ENCODE measurements at regions not wholly inside any gene's neighbourhood (a gene's known extent, or its start where the extent isn't known, plus 50 kb on each side); places are given as distances from the start of the nearest gene placed in this dataset.
"Not testable (repeated sequence)": the region's sequence is repeated elsewhere in the genome, so short reads cannot be mapped to it uniquely, and the experiment has no call there.

DNA sequence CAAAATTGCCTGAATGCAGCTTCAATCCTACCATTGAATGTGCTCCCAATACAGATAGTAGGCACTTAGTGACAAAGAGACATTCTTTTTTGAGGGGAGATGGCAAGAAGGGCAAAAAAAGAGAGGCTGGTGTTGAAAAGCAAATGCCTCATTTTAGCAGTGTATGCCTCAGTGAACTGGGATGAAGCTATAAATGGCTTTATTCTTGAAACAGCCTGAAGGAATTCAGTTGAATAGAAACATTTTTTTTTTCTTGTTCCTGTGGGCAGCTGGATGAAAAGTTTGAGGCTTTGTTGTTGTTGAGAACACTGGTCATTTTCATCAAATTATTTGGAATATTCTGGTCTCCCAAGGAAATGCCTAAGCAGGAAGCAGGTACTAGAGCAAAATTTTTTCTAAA is 228.9 kb downstream of the RNF144A start:
- DNase-seq = no peak

DNA sequence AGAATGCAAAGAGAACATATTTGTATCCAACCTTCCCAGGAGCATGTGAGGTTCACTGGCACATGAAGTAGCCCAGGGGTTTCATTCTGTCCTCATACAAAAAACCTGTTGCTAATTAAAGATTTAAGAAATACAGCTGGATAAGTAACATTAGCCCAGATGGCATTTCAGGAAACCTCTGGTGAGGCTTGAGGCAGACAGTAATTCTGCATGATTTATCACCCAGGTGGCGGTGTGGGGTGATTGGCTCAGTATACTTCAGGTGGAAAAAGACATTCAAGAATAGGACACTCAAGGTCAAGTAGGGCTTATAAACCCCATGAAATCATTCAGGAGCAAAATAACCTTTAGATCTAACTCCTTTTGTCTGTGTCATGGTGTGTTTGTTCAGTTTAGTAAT is 237.4 kb downstream of the RNF144A start:
- DNase-seq = no peak

DNA sequence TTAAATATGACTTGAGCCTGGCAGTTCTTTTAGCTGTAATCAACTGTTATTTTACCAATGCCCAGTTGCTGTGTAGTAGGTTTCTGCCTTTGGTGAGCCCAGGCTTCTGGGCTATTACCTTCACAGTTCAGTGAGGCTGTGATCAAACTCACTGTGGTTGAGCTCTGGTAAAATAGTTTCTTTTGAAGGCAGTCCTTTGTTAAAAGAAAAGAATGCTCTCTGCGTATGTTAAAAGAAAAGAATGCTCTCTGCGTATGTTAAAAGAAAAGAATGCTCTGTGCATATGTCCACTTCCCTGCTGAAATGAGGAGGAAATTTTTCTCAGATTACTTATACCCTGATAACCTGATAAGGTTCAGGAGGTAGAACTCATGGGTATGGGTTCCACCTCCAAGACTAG is 244.3 kb downstream of the RNF144A start:
- no peak for DNase-seq

DNA sequence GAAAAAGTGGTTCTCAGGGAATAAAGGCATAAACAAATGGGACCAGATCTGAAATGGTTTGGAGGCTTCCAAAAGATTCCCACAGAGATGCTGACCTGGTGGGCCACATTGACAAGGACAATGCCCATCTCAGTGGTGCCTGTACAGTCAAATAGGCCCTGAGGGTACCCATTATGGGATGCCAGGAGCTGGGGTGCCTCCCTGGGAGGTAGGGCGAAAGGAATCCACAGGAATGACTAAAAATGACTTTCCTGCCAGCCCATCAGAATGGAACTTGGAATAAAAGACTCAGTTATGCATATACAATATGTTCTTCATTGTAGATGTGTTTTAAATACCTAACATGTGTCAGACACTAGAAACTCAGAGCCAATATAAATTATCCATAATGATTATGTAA is 248.5 kb downstream of the RNF144A start:
- no peak for DNase-seq

DNA sequence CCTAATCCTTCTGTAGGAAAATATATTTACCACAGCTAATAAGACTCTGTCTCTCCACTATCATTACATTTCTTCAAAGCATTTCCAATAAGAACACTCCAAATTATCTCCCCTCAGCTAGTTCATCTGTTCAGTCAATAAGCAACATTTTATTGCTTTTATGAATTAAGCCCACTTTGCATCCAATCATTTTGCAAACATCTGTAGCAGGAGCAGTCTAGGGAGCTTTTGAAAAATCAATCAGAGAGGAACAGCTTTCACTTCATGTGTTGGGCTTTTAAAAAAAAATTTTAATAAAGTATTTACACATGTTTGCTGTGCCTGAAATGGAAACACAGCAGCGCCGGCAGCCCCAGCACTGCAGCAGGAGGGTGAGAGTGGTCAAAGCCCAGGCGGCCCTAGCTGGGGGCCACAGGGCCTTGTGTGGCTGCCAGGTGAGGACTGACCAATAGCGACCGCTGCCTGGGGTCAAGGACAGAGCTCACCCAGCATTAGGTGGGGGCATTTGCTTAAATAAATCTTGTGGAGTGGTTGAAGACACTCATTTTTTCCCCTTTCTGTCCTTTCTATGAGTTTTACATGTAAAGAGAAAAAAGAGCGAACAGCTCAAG is 250.7 kb downstream of the RNF144A start:
- no peak for DNase-seq

DNA sequence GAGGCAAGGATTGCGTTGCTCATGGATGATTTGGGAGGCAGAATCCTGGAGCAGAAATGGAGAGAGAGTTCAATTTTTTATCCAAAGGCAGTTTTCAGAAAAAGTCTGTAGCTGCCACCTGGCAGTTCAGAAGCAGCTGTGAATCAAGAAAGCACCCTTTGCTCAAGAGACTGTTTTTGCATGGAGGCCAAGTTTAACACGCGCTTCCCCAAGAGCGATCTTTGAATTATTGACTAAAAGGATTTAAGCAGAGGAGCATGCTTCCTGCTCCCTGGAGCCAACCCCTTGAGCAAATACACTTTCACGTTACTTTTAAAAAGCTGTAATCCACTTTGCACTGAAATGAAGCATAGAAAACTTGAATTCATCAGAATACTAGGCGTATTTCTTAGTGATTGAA is 252.4 kb downstream of the RNF144A start:
- no peak for DNase-seq

DNA sequence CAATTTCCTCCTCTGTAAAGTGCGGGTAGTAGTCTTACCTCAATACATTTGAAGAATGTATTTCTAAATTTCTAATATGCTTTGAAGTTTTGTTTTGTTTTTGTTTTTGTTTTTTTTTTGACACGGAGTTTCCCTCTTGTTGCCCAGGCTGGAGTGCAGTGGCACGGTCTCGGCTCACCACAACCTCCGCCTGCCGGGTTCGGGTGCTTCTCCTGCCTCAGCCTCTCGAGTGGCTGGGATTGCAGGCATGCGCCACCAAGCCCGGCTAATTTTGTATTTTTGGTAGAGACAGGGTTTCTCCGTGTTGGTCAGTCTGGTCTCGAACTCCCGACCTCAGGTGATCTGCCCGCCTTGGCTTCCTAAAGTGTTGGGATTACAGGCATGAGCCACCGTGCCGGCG is 261.8 kb downstream of the RNF144A start:
- not testable (repeated sequence) for DNase-seq

DNA sequence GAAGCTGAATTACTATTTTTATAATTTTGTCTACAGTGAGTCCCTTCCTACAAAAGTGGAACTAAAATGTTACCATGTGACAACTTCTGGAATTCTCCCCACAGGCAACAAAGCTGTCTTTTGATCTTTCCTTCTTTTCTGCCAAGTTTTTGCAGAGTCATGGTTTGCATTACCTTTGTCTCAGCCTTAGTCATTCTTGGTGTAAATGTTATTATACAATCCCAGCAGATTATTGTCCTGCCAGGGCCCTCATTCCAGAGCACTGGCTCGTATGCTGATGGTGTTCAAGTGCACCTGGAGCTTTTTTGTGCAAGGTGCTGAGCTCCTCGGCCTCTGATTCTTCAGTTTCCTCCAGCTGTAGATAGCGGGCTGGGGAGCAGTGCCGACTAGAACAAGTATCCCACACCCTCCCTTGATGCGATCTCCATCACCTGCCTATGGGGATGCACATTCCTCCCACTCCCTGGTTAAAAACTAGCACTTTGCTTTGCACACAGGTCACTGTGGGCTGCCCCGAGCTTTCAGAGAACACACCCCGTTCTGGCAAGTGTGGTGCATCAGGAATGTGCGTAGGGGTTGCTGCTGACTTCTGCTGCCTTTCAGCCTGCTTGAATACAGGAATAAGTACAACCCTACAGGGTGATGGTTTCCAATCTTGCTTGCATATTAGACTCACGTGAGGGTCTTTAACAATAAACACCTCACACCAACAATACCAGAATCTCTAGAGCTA is 263.6 kb downstream of the RNF144A start:
- no peak for DNase-seq

DNA sequence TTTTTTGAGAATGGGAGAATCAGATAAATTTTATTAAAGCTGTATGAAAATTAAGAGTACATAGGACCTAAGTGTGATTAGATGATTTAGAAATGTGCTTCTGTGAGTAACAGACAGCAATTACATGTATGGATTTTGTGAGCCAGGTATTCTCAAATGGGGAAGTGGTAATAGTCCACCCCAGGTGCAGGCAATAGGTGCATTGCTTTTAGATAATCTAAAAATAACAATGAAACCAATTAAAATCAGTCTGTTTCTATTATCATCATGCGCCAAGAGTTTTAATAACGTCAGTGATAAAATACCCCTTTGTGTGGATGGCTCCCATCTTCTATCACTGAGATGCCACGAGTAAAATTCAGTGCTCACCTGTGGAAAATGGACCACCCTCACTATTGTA is 265.3 kb downstream of the RNF144A start:
- DNase-seq = no peak

DNA sequence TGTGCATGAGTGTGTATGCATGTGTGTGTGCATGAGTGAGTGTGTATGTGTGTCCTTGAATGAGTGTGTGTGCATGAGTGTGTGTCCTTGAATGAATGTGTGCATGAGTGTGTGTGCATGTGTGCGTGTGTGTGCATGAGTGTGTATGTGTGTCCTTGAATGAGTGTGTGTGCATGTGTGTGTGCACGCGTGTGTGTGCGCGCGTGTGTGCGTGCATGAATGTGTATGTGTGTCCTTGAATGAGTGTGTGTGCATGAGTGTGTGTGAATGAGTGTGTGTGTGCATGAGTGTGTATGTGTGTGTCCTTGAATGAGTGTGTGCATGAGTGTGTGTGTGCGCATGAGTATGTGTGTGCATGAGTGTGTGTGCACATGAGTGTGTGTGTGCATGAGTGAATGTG is 271.9 kb downstream of the RNF144A start:
- no peak for DNase-seq

DNA sequence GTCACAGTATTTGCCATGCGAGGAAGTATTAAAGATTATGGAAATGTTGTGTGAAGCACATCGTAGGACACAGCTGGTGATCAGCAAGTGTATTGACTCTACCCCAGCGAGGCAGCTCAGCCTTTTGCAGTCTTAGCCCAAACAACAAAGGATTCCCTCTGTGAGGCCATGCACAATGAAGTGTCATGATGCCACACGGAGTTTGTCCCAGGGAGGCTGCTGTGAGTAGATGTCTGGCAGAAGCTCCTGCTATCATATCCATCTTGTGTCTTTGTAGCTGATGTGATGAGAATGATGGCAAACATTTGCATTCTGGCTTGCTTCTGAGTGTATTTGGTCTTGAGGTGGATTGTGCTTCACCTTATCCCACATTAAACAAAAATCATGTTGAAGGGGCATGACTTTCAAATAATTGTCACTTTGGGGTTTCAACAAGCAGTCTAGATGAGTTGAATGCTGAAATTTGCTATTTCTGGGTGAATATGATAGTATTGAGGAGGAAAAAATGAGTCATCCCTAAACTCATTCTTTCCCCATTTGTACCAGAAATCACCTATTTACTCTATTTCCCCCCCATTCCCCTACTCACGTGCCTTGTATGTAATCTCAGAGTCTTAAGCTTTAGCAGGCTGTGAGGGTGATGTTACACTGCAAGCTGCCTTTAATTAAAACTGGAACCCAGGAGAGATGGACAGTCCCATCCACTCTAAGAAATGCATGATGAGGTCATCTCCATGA is 273.5 kb downstream of the RNF144A start:
- DNase-seq = no peak

DNA sequence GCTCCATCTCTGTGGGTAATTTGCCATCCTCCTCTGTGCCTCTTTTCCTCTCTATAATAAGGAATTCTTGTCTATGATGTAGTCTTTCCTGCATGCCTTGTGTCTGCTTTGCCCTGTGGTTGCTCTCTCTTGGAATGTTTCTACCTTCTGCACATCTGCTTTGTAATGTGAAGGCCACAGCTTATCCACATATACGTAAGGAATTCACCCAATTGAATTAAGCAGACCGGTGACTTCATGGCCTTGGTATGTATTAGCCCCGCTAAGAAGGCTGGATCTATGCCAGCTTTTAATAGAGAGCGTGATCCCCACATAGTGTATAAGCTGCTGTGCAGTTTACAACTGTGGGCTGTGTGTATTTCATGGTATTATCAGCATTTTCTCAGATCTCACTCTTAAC is 274.7 kb downstream of the RNF144A start:
- DNase-seq = no peak

DNA sequence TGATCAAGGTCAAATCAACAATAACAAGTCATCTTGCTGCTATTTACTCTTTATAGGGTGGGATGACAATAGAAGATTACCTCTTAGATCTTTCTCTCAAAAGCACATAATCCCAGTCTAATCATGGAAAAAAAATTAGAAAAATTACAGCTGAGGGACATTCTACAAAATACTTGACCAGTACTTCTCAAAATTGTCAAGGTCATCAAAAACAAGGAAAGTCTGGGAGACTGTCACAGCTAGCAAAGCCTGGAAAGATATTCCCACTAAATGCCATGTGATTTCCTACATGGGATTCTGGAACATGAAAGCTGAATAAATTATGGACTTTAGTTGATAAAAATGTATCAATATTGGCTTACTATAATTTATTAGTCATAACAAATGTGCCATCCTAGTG is 276.2 kb downstream of the RNF144A start:
- DNase-seq = no peak

DNA sequence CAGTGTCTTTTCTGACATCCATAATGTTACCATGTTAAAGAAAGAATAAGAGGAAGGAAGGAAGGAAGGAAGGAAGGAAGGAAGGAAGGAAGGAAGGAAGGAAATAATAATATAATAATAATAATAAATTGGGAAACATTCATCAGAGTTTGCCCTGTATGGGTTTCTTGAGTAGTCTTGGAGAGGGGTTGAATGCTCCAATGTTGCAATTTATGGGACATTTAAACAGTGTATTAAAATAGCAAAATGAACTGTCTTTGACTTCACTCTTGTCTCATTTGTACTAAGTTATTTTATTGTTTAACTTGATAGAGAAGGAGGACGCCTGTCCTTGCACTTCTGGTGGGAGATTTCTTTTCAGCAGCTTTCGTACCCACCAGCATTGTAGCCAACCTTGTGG is 277.7 kb downstream of the RNF144A start:
- no peak for DNase-seq

DNA sequence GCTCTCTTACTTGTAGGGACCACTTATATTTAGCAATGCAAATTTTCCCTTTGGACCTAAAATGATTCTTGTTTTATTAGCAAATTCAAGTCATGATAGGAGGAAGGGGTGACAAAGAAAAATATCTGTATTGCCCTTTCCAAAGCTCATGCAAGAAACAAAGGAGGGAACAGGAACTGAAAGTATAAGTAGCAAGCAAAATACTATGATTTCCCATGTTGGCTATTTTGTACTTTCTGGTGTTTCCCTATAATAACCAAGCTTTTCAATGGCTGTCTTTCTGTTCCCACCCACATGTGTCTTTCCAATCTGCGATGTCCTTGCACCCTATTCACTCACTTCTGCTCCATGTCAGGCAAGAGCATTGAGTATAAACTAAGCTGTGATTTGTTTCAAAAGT is 279.7 kb downstream of the RNF144A start:
- no peak for DNase-seq

DNA sequence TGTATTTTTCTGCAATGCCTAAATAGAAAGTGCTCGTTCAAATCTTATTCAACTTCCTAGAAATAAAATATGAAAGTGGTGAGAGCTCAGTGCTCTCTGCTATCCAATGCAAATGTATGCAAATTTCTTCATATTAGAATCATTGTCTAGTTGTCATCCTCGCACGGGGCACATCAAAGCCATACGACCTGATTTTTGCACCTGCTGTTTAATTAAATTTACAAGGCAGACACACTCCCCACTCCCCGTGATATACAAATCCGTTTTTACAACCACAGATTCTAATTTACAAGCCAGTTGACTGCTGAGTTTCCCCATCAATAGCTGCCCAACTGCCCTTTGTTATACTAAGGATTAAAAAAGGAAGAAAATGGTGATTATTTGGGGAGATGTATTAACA is 284.6 kb downstream of the RNF144A start:
- no peak for DNase-seq

DNA sequence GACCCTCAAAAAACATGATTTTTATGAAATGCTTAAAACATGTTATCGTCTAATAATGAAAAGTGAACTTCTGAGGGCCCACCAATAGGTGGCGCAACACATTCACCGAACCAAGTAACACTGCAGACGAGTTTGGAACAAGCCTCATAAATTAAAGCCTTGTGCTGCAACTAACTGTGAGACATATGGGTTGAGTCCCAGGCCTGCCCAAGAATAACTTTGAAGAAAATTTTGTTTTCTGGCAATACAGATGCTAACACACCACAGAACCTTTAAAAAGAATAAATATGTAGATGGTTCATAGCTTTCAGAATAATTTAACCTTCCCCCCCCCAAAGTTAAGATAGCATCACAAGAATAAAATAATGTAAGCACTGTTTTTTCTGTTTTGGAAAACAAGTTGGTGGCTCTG is 285.9 kb downstream of the RNF144A start:
- no peak for DNase-seq

DNA sequence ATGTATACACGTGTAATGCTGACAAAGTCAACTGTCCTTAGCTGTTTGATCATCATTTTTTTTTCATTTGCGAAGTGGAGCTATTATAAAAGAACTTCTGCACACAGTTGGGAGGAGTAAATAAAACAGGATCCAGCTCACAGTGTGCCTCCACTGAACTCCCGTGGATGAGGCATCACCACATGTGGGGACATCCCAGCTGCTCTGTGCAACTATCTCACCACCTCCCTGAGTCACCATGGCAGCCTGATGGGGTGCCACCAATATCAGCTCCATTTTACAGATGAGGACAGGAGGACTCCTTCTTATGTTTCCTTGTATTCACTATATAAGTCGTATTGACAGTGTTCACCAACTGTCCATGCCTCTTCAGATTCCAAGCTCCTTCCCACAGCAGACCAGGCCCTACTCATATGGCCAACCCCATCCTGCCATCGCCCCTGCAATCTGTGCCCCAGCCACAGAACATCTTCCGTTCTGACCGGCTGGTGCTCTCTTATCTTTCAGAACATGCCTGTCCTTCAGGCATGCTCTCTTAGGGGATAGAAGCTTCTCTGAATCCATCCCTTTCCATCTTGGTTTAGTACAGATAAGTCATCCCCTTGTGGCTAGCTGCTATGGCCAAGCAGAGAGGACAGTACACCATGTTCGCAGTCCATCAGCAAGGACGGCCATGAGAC is 288.1 kb downstream of the RNF144A start:
- no peak for DNase-seq

DNA sequence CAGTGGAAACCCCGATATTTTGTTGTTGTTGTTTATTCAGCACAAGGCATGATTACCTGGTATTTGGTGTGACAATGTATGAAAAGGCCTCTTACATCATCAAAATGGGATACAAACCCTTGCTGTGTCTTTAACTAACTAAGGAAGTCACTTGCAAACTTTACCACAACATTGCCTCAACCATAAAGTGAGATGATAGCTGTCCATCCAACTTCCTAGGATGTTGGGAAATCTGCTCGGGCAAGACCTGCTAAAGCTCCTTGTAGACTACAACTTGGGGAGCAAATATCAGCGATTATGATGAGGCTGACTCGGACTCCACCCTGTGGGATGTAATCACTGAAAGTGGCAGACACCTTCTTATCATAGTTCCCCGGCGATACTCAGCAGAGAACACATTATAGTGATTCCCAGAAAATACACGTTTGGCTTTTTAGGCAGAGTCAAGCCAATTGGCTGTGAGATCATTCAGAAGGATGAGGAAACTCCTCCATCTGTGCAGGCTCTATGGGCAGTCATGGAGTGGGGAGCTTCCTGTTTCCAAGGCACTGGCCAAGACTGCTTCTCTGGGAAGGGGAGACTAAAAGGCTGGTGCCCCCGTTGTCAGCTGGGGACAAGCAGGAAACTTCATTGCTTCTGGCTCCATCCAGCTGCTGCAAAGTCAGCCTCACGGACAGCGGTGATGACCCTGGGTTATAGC is 289.0 kb downstream of the RNF144A start:
- no peak for DNase-seq

DNA sequence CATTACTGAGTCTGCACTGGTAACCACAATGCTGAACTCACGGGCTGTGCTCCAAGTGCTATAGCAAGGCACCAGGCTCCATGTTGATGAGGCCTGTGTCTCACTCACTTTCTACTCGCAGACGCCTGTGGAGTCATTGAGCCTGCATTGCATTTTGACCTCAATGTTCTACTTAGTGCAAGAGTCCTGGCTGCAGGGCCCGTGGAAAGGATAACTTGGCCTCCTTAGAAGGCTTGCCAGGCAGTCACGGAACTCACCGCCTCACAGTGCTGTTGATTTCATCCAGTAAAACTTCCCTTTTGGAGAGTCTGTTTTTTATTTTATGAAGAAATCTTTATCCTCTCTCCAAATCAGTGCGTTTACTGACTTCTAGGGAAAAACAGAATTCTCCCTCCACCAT is 290.4 kb downstream of the RNF144A start:
- DNase-seq = no peak

DNA sequence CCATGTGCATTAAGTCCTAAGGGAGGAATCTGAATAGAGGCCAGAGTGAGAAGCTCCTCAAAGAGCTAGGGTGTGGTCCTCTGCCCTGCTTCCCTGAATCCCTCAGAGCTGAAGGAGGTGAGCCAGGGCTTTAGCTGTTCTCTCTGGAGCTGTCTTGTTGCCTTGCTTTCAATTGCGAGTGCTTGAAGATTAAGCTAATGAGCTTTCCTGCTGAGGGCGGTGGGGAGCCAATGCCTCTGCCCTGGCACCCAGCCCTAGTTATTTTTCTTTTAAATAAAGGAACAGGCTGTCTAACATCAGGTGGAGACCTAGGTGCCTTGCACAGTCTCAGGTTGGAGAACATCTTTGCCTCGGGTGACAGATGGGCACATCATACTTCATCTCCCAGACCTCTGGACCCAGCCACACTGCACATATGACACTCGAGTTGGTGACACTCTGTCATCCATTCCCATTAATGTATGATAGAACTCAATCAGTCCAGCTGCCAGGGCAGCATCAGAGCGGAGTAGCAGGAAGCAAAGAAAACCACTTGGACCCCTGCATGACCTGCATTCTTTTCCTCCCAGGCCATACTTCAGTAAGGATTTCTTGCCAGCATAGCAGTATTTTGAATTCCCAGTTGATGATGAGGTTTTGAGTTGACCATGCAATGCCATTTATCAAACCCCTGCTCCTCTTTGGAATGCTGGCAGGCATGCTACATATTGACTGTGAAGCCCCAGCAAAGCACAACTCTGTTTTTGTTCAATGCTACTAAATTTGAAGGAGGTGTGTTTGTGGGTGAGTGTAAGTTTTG is 292.7 kb downstream of the RNF144A start:
- no peak for DNase-seq

DNA sequence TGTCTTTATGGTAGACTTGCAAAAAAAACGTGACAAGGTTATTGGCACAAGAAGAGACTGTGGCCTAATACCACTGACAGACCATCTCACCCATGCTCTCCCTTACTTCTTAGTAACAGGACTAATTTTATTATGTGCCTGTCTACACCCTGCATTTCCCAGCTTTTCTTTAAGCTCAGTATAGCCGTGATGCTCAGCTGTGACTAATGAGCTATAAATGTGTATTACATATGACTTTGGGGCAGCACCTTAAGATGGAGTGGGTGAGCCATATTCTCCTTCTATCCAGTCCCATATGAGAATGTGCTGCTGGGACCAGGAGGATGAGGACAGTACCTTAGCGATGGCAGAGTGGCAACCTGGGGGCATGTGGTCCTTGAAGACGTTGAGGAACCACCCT is 293.5 kb downstream of the RNF144A start:
- no peak for DNase-seq

Data from activated gamma-delta T cell (primary cell).